Activated naive CD8-positive, alpha-beta T cell treated with anti-CD3 and anti-CD28 coated beads, Interleukin-2, amount 50 U/mL, for 24 hours (primary cell): ENCODE measurements at regions not wholly inside any gene's neighbourhood (a gene's known extent, or its start where the extent isn't known, plus 50 kb on each side); places are given as distances from the start of the nearest gene placed in this dataset.
"Not testable (repeated sequence)": the region's sequence is repeated elsewhere in the genome, so short reads cannot be mapped to it uniquely, and the experiment has no call there.

Experiments used
- ATAC-seq: fragments of 150-1000 bp; cut with Tn5 transposase; one replicate; pipeline ENCODE4 v1.10.0; 2021
- DNase-seq: peaks from one replicate; pipeline ENCODE4 v3.0.0; 2021
- H3K27ac Mint-ChIP-seq: one replicate; pipeline ENCODE4 v1.8.0; 2021; ENCODE audit warnings: mild to moderate bottlenecking, mixed read lengths
- H3K27me3 Mint-ChIP-seq: one replicate; pipeline ENCODE4 v1.8.0; 2021; ENCODE audit warnings: mixed read lengths
- H3K36me3 Mint-ChIP-seq: one replicate; pipeline ENCODE4 v1.8.0; 2021; ENCODE audit warnings: low read depth, mixed read lengths
- H3K4me1 Mint-ChIP-seq: one replicate; pipeline ENCODE4 v1.8.0; 2021; ENCODE audit warnings: mixed read lengths
- H3K4me3 Mint-ChIP-seq: one replicate; pipeline ENCODE4 v1.8.0; 2021; ENCODE audit warnings: mild to moderate bottlenecking, moderate library complexity, mixed read lengths
- H3K9me3 Mint-ChIP-seq: one replicate; pipeline ENCODE4 v1.8.0; 2021; ENCODE audit warnings: mixed read lengths

GRCh38 chr4:34363842-34364241 is 1880.5 kb downstream of the ARAP2 start:
- ATAC-seq (no peak), DNase-seq (no peak)
- Mint-ChIP-seq H3K36me3 (no peaks in the 10 kb centered on the region), H3K27ac (no peak overlapping the region), H3K4me3 (no peak overlapping the region), H3K9me3 (peaks cover 7% of the 10 kb centered on the region), H3K27me3 (no peaks in the 10 kb centered on the region), H3K4me1 (no peaks in the 10 kb centered on the region)

GRCh38 chr4:34365946-34366345 is 1878.4 kb downstream of the ARAP2 start:
- H3K4me3 Mint-ChIP-seq: no peak overlapping the region
- no peaks in the 10 kb centered on the region for H3K36me3 Mint-ChIP-seq
- no peak overlapping the region for H3K27ac Mint-ChIP-seq
- DNase-seq (no peak), ATAC-seq (no peak)
- peaks cover 7% of the 10 kb centered on the region for H3K9me3 Mint-ChIP-seq
- no peaks in the 10 kb centered on the region for H3K27me3 Mint-ChIP-seq
- H3K4me1 Mint-ChIP-seq: no peaks in the 10 kb centered on the region

DNA sequence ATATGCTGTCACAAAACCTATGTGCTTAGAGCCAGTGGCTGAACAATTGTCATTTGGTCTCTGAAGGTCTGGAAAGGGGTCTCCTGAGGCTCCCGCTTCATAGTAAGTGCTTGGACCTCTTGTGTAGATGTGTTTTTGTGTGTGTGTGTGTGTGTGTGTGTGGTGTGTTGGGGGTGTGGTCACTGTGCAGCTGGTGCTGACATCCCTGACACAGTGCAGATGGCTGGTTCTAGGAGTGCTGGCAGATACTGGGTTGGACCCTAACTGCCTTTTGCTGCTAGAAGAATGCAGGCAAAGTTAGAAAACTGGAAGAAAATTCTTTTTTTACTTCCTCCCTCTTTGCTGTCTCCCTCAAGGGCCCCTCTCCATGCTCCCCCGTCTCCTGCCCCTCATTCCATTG is 1872.6 kb downstream of the ARAP2 start:
- no peaks in the 10 kb centered on the region for H3K36me3 Mint-ChIP-seq
- H3K4me1 Mint-ChIP-seq: no peaks in the 10 kb centered on the region
- no peaks in the 10 kb centered on the region for H3K27me3 Mint-ChIP-seq
- no peak overlapping the region for H3K4me3 Mint-ChIP-seq
- no peak overlapping the region for H3K27ac Mint-ChIP-seq
- DNase-seq: no peak
- H3K9me3 Mint-ChIP-seq: no peaks in the 10 kb centered on the region
- no peak for ATAC-seq

DNA sequence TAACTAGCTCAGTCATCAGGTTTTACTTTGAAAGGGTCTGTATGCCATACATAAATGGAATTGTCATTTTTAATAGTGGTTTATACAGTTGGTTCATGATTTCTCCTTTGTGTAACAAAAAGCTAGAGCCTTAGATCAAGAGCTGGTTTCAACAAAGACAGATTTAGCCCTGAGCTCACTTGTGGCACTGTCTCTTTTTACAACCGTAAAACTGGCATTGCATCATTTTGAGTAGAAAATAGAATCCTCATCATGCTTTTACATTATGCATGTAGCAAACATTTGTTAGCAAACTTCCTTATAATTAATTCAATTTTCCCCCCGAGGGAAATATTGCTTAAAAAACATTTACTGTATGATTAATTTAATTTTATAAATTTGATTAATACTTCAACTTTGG is 1871.5 kb downstream of the ARAP2 start:
- no peaks in the 10 kb centered on the region for H3K36me3 Mint-ChIP-seq
- H3K9me3 Mint-ChIP-seq: no peaks in the 10 kb centered on the region
- no peak for ATAC-seq
- no peaks in the 10 kb centered on the region for H3K27me3 Mint-ChIP-seq
- no peak overlapping the region for H3K27ac Mint-ChIP-seq
- H3K4me3 Mint-ChIP-seq: no peak overlapping the region
- no peak for DNase-seq
- no peaks in the 10 kb centered on the region for H3K4me1 Mint-ChIP-seq

GRCh38 chr4:34373456-34373855 is 1870.9 kb downstream of the ARAP2 start:
- Mint-ChIP-seq H3K27me3 (no peaks in the 10 kb centered on the region), H3K9me3 (no peaks in the 10 kb centered on the region), H3K4me1 (no peaks in the 10 kb centered on the region), H3K4me3 (no peak overlapping the region), H3K36me3 (no peaks in the 10 kb centered on the region), H3K27ac (no peak overlapping the region)
- DNase-seq: no peak
- ATAC-seq: no peak

GRCh38 chr4:34412233-34412632 is 1832.1 kb downstream of the ARAP2 start:
- no peak overlapping the region for H3K4me3 Mint-ChIP-seq
- no peak overlapping the region for H3K27ac Mint-ChIP-seq
- DNase-seq: no peak
- peaks cover 25% of the 10 kb centered on the region for H3K9me3 Mint-ChIP-seq
- no peaks in the 10 kb centered on the region for H3K4me1 Mint-ChIP-seq
- H3K36me3 Mint-ChIP-seq: no peaks in the 10 kb centered on the region
- ATAC-seq: no peak
- no peaks in the 10 kb centered on the region for H3K27me3 Mint-ChIP-seq

DNA sequence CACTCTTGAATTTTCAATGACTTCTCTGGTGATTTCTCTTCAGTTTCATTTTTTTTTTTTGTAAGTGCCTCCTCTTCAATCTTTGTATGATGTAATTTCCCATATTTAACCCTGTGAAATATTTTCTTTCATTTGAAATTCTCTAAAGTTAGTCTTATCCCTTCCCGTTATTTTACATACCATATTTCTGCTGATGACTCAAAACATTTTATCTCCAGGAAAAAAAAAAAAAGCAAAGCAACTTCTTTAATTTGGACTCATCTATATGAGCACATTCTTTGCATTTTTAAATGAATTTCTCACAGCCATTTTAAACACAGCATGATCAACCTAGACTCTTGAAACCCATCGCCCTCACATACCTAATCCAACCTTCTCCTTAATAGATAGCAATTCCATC is 1831.4 kb downstream of the ARAP2 start:
- ATAC-seq: no peak
- DNase-seq: no peak
- no peaks in the 10 kb centered on the region for H3K36me3 Mint-ChIP-seq
- no peaks in the 10 kb centered on the region for H3K4me1 Mint-ChIP-seq
- no peak overlapping the region for H3K27ac Mint-ChIP-seq
- peaks cover 25% of the 10 kb centered on the region for H3K9me3 Mint-ChIP-seq
- no peak overlapping the region for H3K4me3 Mint-ChIP-seq
- H3K27me3 Mint-ChIP-seq: no peaks in the 10 kb centered on the region

DNA sequence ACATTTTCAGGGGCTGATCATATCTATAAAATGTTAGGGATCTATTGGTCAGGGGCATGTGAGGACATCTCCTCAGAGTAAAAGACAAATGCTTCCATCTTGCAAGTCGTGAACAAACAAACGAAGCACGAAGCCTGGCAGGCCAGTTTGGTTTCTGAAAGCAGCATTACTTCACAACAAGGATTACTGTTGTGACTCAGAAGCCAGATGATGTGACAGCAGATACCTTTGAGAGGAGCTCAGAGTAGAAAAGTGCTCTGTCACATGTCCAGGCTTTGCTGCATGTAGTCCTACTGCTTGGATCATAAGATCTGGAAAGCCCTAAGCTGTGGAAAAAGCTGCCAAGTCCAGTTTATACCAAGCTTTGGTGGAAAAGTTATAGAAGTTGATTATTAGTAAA is 1827.2 kb downstream of the ARAP2 start:
- DNase-seq (no peak), ATAC-seq (no peak)
- Mint-ChIP-seq H3K9me3 (peaks cover 16% of the 10 kb centered on the region), H3K36me3 (no peaks in the 10 kb centered on the region), H3K27ac (no peak overlapping the region), H3K4me3 (no peak overlapping the region), H3K4me1 (no peaks in the 10 kb centered on the region), H3K27me3 (no peaks in the 10 kb centered on the region)

DNA sequence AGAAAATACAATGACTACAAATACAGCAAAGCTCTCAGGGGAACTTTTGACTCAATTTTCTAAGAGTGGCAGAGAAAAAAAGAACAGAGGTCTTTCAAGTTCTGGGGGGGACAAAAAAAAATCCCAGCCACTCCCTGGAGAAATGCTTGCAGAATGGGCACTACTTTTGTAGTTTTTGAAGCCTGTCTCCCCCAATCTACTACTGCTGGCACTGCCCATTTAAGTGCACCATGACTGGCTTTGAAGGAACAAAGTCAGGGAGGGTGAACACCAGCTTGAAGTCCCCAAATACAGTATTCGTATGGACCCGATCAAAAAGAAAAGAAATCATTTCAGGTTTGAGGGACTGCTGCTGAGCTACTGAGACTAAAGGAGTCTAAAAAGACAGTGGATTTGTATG is 1824.4 kb downstream of the ARAP2 start:
- no peak for DNase-seq

GRCh38 chr4:34422472-34423175 is 1821.7 kb downstream of the ARAP2 start:
- no peaks in the 10 kb centered on the region for H3K27me3 Mint-ChIP-seq
- no peaks in the 10 kb centered on the region for H3K36me3 Mint-ChIP-seq
- H3K27ac Mint-ChIP-seq: no peak overlapping the region
- H3K4me1 Mint-ChIP-seq: no peaks in the 10 kb centered on the region
- ATAC-seq (no peak), DNase-seq (no peak)
- peaks cover 4% of the 10 kb centered on the region for H3K9me3 Mint-ChIP-seq
- no peak overlapping the region for H3K4me3 Mint-ChIP-seq

More for the DNA sequence above, 1824.4 kb downstream of the ARAP2 start:
- ATAC-seq: no peak
- Mint-ChIP-seq H3K36me3 (no peaks in the 10 kb centered on the region), H3K27ac (no peak overlapping the region), H3K4me3 (no peak overlapping the region), H3K9me3 (peaks cover 4% of the 10 kb centered on the region), H3K27me3 (no peaks in the 10 kb centered on the region), H3K4me1 (no peaks in the 10 kb centered on the region)

GRCh38 chr4:34432706-34433105 is 1811.6 kb downstream of the ARAP2 start:
- no peak overlapping the region for H3K27ac Mint-ChIP-seq
- no peaks in the 10 kb centered on the region for H3K4me1 Mint-ChIP-seq
- DNase-seq (no peak), ATAC-seq (no peak)
- no peak overlapping the region for H3K4me3 Mint-ChIP-seq
- H3K27me3 Mint-ChIP-seq: no peaks in the 10 kb centered on the region
- peaks cover 13% of the 10 kb centered on the region for H3K9me3 Mint-ChIP-seq
- no peaks in the 10 kb centered on the region for H3K36me3 Mint-ChIP-seq

GRCh38 chr4:34434377-34434776 is 1809.9 kb downstream of the ARAP2 start:
- H3K27me3 Mint-ChIP-seq, H3K9me3 Mint-ChIP-seq, ATAC-seq, H3K4me3 Mint-ChIP-seq, DNase-seq, H3K36me3 Mint-ChIP-seq, H3K4me1 Mint-ChIP-seq, H3K27ac Mint-ChIP-seq: not testable (repeated sequence)

DNA sequence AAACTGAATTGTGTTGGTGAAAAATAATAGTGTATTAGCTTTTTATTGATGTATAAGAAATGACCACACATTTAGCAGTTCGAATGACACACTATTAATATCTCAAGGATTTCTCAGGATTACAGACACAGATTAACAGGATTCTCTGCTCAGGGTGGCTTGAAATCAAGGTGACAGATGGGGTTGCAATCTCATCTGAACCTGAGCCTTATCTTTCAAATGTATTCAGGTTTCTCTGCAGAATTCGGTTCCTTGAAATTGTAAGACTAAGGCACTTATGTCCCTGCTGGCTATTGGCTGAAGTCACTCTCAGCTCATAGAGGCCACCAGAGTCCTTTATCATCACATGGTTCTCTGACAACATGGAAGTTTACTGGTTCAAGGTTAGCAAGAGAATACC is 1780.1 kb downstream of the ARAP2 start:
- H3K27me3 Mint-ChIP-seq: no peaks in the 10 kb centered on the region
- H3K9me3 Mint-ChIP-seq: peaks cover 7% of the 10 kb centered on the region
- no peak overlapping the region for H3K4me3 Mint-ChIP-seq
- ATAC-seq (no peak), DNase-seq (no peak)
- no peak overlapping the region for H3K27ac Mint-ChIP-seq
- no peaks in the 10 kb centered on the region for H3K4me1 Mint-ChIP-seq
- no peaks in the 10 kb centered on the region for H3K36me3 Mint-ChIP-seq

GRCh38 chr4:34466411-34466810 is 1777.9 kb downstream of the ARAP2 start:
- ATAC-seq: no peak
- Mint-ChIP-seq H3K27me3 (no peaks in the 10 kb centered on the region), H3K9me3 (peaks cover 11% of the 10 kb centered on the region), H3K4me3 (no peak overlapping the region), H3K36me3 (no peaks in the 10 kb centered on the region), H3K27ac (no peak overlapping the region), H3K4me1 (no peaks in the 10 kb centered on the region)
- DNase-seq: no peak

DNA sequence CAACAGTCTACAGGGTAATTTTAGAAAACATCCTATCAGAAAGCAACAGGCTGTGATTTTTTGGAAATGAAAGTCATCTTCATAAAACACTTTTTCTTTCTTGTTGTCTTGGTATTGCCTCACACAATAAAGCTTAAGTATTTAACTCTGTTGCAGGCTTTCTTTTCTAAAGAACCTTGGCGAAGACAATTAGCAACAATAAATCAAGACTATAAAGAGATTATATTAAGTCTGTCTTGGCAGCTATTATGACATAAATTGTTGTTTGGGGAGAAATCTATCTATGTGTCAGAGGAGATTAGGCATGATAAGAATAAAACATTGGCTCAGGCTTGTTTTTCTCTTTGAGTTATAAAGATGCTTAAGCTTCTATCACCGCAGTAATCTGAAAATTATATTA is 1774.8 kb downstream of the ARAP2 start:
- no peak overlapping the region for H3K27ac Mint-ChIP-seq
- H3K4me1 Mint-ChIP-seq: no peaks in the 10 kb centered on the region
- peaks cover 10% of the 10 kb centered on the region for H3K9me3 Mint-ChIP-seq

GRCh38 chr4:34485252-34485651 is 1759.1 kb downstream of the ARAP2 start:
- no peak for DNase-seq

More for the DNA sequence above, 1774.8 kb downstream of the ARAP2 start:
- Mint-ChIP-seq H3K4me3 (no peak overlapping the region), H3K36me3 (no peaks in the 10 kb centered on the region), H3K27me3 (no peaks in the 10 kb centered on the region)
- no peak for DNase-seq
- ATAC-seq: no peak

More at GRCh38 chr4:34485252-34485651, 1759.1 kb downstream of the ARAP2 start:
- peaks cover 4% of the 10 kb centered on the region for H3K9me3 Mint-ChIP-seq
- H3K27ac Mint-ChIP-seq: no peak overlapping the region
- no peaks in the 10 kb centered on the region for H3K27me3 Mint-ChIP-seq
- no peaks in the 10 kb centered on the region for H3K4me1 Mint-ChIP-seq
- no peak for ATAC-seq
- H3K36me3 Mint-ChIP-seq: no peaks in the 10 kb centered on the region
- no peak overlapping the region for H3K4me3 Mint-ChIP-seq
